ENCODE measurements at regions not wholly inside any gene's neighbourhood (a gene's known extent, or its start where the extent isn't known, plus 50 kb on each side); places are given as distances from the start of the nearest gene placed in this dataset.

DNA sequence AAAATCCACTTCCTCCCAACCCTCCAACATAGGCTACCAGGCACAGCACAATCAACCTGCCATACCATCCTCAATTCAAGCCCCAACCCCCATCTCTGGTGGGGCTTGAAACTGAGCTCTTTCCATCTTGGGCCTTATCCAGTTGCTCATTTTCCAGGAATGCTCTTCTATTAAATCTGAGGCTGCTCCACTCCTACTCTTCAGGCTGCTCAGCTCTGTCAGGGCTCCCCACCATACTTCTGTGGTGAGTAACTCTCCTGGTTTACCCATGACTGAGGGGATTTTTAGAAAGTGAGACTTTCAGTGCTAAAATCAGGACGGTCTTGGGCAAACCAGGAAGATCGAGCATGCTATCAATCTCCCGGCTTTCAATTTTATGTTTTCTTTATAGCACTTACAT is 512.8 kb downstream of the LMO7 start:
- TF ChIP-seq, protein P1, sequence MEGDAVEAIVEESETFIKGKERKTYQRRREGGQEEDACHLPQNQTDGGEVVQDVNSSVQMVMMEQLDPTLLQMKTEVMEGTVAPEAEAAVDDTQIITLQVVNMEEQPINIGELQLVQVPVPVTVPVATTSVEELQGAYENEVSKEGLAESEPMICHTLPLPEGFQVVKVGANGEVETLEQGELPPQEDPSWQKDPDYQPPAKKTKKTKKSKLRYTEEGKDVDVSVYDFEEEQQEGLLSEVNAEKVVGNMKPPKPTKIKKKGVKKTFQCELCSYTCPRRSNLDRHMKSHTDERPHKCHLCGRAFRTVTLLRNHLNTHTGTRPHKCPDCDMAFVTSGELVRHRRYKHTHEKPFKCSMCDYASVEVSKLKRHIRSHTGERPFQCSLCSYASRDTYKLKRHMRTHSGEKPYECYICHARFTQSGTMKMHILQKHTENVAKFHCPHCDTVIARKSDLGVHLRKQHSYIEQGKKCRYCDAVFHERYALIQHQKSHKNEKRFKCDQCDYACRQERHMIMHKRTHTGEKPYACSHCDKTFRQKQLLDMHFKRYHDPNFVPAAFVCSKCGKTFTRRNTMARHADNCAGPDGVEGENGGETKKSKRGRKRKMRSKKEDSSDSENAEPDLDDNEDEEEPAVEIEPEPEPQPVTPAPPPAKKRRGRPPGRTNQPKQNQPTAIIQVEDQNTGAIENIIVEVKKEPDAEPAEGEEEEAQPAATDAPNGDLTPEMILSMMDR (IDR thresholded peaks at IDR 0.05; ENCODE audit: insufficient read depth, low read length): no peak
- TF ChIP-seq GABPA (IDR thresholded peaks at IDR 0.05; ENCODE audit: low read depth): no peak
